GM12892 (cell line): ENCODE measurements at regions not wholly inside any gene's neighbourhood (a gene's known extent, or its start where the extent isn't known, plus 50 kb on each side); places are given as distances from the start of the nearest gene placed in this dataset.

Experiments used
- POLR2A ChIP-seq: IDR thresholded peaks from 2 replicates; pipeline ENCODE4 v1.6.1; 2011; ENCODE audit warnings: low read depth, low read length, control low read depth
- POLR2AphosphoS5 ChIP-seq: IDR thresholded peaks from 2 replicates; pipeline ENCODE4 v1.6.1; 2011; ENCODE audit warnings: low read depth, low read length, control low read depth

DNA sequence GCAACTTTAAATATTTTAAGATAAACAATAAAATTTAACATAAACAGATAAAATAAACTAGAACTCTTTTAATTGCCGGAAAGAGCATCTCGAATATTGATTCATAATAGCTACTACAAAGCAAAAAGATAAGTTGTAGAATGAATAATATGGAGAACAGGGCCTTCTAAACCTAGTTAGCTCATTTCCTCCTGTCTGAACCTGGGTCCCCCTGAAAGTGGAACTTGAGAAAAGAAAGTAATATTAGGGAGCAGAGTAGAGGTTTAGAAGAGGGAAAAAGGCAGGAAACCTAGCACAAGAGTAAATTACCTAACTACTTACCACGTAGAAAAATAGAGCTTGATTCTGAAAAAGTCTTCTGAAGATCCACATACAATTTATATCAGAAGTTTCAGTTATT, 80.7 kb upstream of the NETO1 start:
- TF ChIP-seq POLR2AphosphoS5 (no peak), POLR2A (no peak)
